ENCODE measurements at regions not wholly inside any gene's neighbourhood (a gene's known extent, or its start where the extent isn't known, plus 50 kb on each side); places are given as distances from the start of the nearest gene placed in this dataset.
A peak's percentile ranks its signal among the peaks of the same experiment; 100 is the strongest.

GRCh38 chr12:17342381-17342961, 736.5 kb upstream of the LMO3 start:
- POLR2A ChIA-PET: no interaction called here
- H3K36me3 Mint-ChIP-seq: no peaks in the 10 kb centered on the region
- no peaks in the 10 kb centered on the region for H3K27me3 Mint-ChIP-seq (ENCODE audit: low read depth)
- no peak overlapping the region for H3K4me3 Mint-ChIP-seq
- DNase-seq (ENCODE audit: low spot score) (no peak), ATAC-seq (peak; percentile 46)
- TF ChIP-seq, protein P1, sequence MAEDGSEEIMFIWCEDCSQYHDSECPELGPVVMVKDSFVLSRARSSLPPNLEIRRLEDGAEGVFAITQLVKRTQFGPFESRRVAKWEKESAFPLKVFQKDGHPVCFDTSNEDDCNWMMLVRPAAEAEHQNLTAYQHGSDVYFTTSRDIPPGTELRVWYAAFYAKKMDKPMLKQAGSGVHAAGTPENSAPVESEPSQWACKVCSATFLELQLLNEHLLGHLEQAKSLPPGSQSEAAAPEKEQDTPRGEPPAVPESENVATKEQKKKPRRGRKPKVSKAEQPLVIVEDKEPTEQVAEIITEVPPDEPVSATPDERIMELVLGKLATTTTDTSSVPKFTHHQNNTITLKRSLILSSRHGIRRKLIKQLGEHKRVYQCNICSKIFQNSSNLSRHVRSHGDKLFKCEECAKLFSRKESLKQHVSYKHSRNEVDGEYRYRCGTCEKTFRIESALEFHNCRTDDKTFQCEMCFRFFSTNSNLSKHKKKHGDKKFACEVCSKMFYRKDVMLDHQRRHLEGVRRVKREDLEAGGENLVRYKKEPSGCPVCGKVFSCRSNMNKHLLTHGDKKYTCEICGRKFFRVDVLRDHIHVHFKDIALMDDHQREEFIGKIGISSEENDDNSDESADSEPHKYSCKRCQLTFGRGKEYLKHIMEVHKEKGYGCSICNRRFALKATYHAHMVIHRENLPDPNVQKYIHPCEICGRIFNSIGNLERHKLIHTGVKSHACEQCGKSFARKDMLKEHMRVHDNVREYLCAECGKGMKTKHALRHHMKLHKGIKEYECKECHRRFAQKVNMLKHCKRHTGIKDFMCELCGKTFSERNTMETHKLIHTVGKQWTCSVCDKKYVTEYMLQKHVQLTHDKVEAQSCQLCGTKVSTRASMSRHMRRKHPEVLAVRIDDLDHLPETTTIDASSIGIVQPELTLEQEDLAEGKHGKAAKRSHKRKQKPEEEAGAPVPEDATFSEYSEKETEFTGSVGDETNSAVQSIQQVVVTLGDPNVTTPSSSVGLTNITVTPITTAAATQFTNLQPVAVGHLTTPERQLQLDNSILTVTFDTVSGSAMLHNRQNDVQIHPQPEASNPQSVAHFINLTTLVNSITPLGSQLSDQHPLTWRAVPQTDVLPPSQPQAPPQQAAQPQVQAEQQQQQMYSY (CRISPR knock-in tag; IDR thresholded peaks at IDR 0.05): peak; percentile 89
- TF ChIP-seq, protein P2, sequence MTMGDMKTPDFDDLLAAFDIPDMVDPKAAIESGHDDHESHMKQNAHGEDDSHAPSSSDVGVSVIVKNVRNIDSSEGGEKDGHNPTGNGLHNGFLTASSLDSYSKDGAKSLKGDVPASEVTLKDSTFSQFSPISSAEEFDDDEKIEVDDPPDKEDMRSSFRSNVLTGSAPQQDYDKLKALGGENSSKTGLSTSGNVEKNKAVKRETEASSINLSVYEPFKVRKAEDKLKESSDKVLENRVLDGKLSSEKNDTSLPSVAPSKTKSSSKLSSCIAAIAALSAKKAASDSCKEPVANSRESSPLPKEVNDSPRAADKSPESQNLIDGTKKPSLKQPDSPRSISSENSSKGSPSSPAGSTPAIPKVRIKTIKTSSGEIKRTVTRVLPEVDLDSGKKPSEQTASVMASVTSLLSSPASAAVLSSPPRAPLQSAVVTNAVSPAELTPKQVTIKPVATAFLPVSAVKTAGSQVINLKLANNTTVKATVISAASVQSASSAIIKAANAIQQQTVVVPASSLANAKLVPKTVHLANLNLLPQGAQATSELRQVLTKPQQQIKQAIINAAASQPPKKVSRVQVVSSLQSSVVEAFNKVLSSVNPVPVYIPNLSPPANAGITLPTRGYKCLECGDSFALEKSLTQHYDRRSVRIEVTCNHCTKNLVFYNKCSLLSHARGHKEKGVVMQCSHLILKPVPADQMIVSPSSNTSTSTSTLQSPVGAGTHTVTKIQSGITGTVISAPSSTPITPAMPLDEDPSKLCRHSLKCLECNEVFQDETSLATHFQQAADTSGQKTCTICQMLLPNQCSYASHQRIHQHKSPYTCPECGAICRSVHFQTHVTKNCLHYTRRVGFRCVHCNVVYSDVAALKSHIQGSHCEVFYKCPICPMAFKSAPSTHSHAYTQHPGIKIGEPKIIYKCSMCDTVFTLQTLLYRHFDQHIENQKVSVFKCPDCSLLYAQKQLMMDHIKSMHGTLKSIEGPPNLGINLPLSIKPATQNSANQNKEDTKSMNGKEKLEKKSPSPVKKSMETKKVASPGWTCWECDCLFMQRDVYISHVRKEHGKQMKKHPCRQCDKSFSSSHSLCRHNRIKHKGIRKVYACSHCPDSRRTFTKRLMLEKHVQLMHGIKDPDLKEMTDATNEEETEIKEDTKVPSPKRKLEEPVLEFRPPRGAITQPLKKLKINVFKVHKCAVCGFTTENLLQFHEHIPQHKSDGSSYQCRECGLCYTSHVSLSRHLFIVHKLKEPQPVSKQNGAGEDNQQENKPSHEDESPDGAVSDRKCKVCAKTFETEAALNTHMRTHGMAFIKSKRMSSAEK (CRISPR knock-in tag; IDR thresholded peaks at IDR 0.05; ENCODE audit: borderline replicate concordance): no peak
- H3K4me1 Mint-ChIP-seq: peaks cover 33% of the 10 kb centered on the region
- CTCF ChIA-PET: no interaction called here
- H3K27ac Mint-ChIP-seq: no peak overlapping the region
- H3K9me3 Mint-ChIP-seq: no peaks in the 10 kb centered on the region

DNA sequence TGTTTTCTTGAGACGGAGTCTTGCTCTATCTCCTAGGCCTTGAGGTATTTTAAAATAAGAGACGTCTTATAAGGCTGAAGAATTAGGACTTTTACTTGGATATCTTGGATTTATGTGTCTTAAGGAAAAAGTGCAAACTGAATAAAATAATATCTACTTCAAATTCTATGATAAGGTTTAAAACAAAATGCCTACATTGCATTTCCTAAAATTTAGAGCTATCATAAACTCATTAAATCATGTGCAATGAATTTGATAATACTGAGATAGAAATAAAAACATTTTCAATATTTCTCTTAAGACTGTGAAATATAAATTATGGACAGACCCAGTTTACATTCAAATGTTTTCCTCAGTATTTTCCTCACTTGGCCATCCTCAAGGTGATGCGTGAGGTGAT, 729.5 kb upstream of the LMO3 start:
- H3K4me3 Mint-ChIP-seq: no peak overlapping the region
- no peak overlapping the region for H3K27ac Mint-ChIP-seq
- no peaks in the 10 kb centered on the region for H3K9me3 Mint-ChIP-seq
- H3K4me1 Mint-ChIP-seq: no peaks in the 10 kb centered on the region
- ChIA-PET POLR2A (no interaction called here), CTCF (no interaction called here)
- DNase-seq (ENCODE audit: low spot score) (no peak), ATAC-seq (no peak)
- H3K36me3 Mint-ChIP-seq: no peaks in the 10 kb centered on the region
- H3K27me3 Mint-ChIP-seq (ENCODE audit: low read depth): no peaks in the 10 kb centered on the region
- TF ChIP-seq ATF6 (CRISPR knock-in tag; IDR thresholded peaks at IDR 0.05) (no peak), JUN (CRISPR knock-in tag; IDR thresholded peaks at IDR 0.05) (no peak), TEAD4 (CRISPR knock-in tag; IDR thresholded peaks at IDR 0.05) (no peak), AFF4 (CRISPR knock-in tag; IDR thresholded peaks at IDR 0.05; ENCODE audit: borderline replicate concordance) (no peak)
- TF ChIP-seq, protein P1 (CRISPR knock-in tag; IDR thresholded peaks at IDR 0.05): no peak
